Fibroblast of lung (primary cell): ENCODE measurements at regions not wholly inside any gene's neighbourhood (a gene's known extent, or its start where the extent isn't known, plus 50 kb on each side); places are given as distances from the start of the nearest gene placed in this dataset.

Experiments used
- DNase-seq, 2 donors: peaks; one replicate each; pipeline versions ENCODE4 v3.0.0 to v3.0.0-alpha.2; 2010; ENCODE audit warnings: low read depth in 2 of 2
- H2AFZ ChIP-seq: 2 replicates; pipeline ENCODE4 v1.5.1; 2012; ENCODE audit warnings: low read length, control low read depth, inconsistent platforms
- H3K27ac ChIP-seq: 2 replicates; pipeline ENCODE4 v1.5.1; 2011; ENCODE audit warnings: low read length, control low read depth; ENCODE audit not compliant: insufficient read depth
- H3K27me3 ChIP-seq: 2 replicates; pipeline ENCODE4 v1.5.1; 2011; ENCODE audit warnings: mild to moderate bottlenecking, low read length; ENCODE audit not compliant: control insufficient read depth, insufficient read depth
- H3K36me3 ChIP-seq: 2 replicates; pipeline ENCODE4 v1.5.1; 2011; ENCODE audit warnings: low read length; ENCODE audit not compliant: control insufficient read depth, insufficient read depth
- H3K4me1 ChIP-seq: 2 replicates; pipeline ENCODE4 v1.5.1; 2011; ENCODE audit warnings: low read length; ENCODE audit not compliant: control insufficient read depth, insufficient read depth; ENCODE audit errors: extremely low read depth
- H3K4me2 ChIP-seq: 2 replicates; pipeline ENCODE4 v1.5.1; 2011; ENCODE audit warnings: low read length, control low read depth; ENCODE audit not compliant: insufficient read depth; ENCODE audit errors: extremely low read depth
- H3K4me3 ChIP-seq, 4 experiments: fragments of 200-600 bp in 1 of 4; sonication (generic) in 1 of 4; replicated peaks in 1 of 4; 2 replicates each; pipeline ENCODE4 v1.5.1; 2011 to 2016; ENCODE audit warnings: low read length in 4 of 4, low read depth in 3 of 4, mild to moderate bottlenecking in 3 of 4, control low read depth in 2 of 4, inconsistent platforms in 1 of 4, mixed read lengths in 1 of 4; ENCODE audit not compliant: insufficient read depth in 1 of 4; ENCODE audit errors: control extremely low read depth in 1 of 4
- H3K79me2 ChIP-seq: 2 replicates; pipeline ENCODE4 v1.5.1; 2012; ENCODE audit warnings: mild to moderate bottlenecking, low read length, inconsistent platforms; ENCODE audit not compliant: control insufficient read depth, insufficient read depth
- H3K9ac ChIP-seq: 2 replicates; pipeline ENCODE4 v1.5.1; 2011; ENCODE audit warnings: mild to moderate bottlenecking, low read length, control low read depth; ENCODE audit not compliant: insufficient read depth
- H3K9me3 ChIP-seq: 2 replicates; pipeline ENCODE4 v1.5.1; 2012; ENCODE audit warnings: low read depth, low read length; ENCODE audit not compliant: control insufficient read depth, insufficient read depth
- H4K20me1 ChIP-seq: 2 replicates; pipeline ENCODE4 v1.5.1; 2011; ENCODE audit warnings: low read length; ENCODE audit not compliant: control insufficient read depth, insufficient read depth; ENCODE audit errors: extremely low read depth
- CTCF ChIP-seq, 2 donors: IDR thresholded peaks in 1 of 2; conservative IDR thresholded peaks in 1 of 2; 1 replicate in 1 of 2; 2 replicates in 1 of 2; pipeline ENCODE4 v1.5.1; 2011 to 2012; ENCODE audit warnings: low read length in 2 of 2, control low read depth in 1 of 2, inconsistent platforms in 1 of 2, low read depth in 1 of 2, mild to moderate bottlenecking in 1 of 2
- EZH2 ChIP-seq: IDR thresholded peaks from 2 replicates; pipeline ENCODE4 v1.5.1; 2012; ENCODE audit warnings: low read length, control low read depth, mild to moderate bottlenecking; ENCODE audit errors: missing control alignments

GRCh38 chr10:31207636-31208035 is 111.4 kb upstream of the ZEB1 start:
- H3K4me2 ChIP-seq: no peak overlapping the region
- DNase-seq: peak in 1 of 2 donors; percentile 38
- no peaks in the 10 kb centered on the region for H3K27me3 ChIP-seq
- H3K36me3 ChIP-seq: no peaks in the 10 kb centered on the region
- no peaks in the 10 kb centered on the region for H3K9me3 ChIP-seq
- no peaks in the 10 kb centered on the region for H3K4me1 ChIP-seq
- TF ChIP-seq CTCF (conservative IDR thresholded peaks at IDR 0.05 in 1 of 2, IDR thresholded peaks at IDR 0.05 in 1 of 2; ENCODE audit: low read depth in 1 of 2, low read length in 2 of 2): no peak
- no peak for TF ChIP-seq EZH2
- H3K4me3 ChIP-seq: no peak overlapping the region
- no peak overlapping the region for H3K27ac ChIP-seq
- H2AFZ ChIP-seq: no peak overlapping the region
- no peaks in the 10 kb centered on the region for H4K20me1 ChIP-seq
- no peaks in the 10 kb centered on the region for H3K79me2 ChIP-seq
- H3K9ac ChIP-seq: no peak overlapping the region

GRCh38 chr10:31209478-31209877 is 109.5 kb upstream of the ZEB1 start:
- H4K20me1 ChIP-seq: no peaks in the 10 kb centered on the region
- DNase-seq: peak in 1 of 2 donors; percentile 5
- H2AFZ ChIP-seq: no peak overlapping the region
- no peak overlapping the region for H3K27ac ChIP-seq
- H3K4me2 ChIP-seq: no peak overlapping the region
- H3K4me3 ChIP-seq: no peak overlapping the region
- H3K27me3 ChIP-seq: no peaks in the 10 kb centered on the region
- H3K4me1 ChIP-seq: no peaks in the 10 kb centered on the region
- no peak overlapping the region for H3K9ac ChIP-seq
- no peaks in the 10 kb centered on the region for H3K79me2 ChIP-seq
- H3K9me3 ChIP-seq: no peaks in the 10 kb centered on the region
- no peaks in the 10 kb centered on the region for H3K36me3 ChIP-seq
- TF ChIP-seq EZH2 (no peak), CTCF (conservative IDR thresholded peaks at IDR 0.05 in 1 of 2, IDR thresholded peaks at IDR 0.05 in 1 of 2; ENCODE audit: low read depth in 1 of 2, low read length in 2 of 2) (no peak)

GRCh38 chr10:31210190-31210589 is 108.8 kb upstream of the ZEB1 start:
- no peak overlapping the region for H3K4me2 ChIP-seq
- H3K9ac ChIP-seq: no peak overlapping the region
- H4K20me1 ChIP-seq: no peaks in the 10 kb centered on the region
- no peak overlapping the region for H3K27ac ChIP-seq
- H3K36me3 ChIP-seq: no peaks in the 10 kb centered on the region
- H3K79me2 ChIP-seq: no peaks in the 10 kb centered on the region
- no peak overlapping the region for H2AFZ ChIP-seq
- TF ChIP-seq EZH2 (no peak), CTCF (conservative IDR thresholded peaks at IDR 0.05 in 1 of 2, IDR thresholded peaks at IDR 0.05 in 1 of 2; ENCODE audit: low read depth in 1 of 2, low read length in 2 of 2) (no peak)
- H3K9me3 ChIP-seq: no peaks in the 10 kb centered on the region
- H3K27me3 ChIP-seq: no peaks in the 10 kb centered on the region
- H3K4me3 ChIP-seq: no peak overlapping the region
- no peak for DNase-seq
- H3K4me1 ChIP-seq: no peaks in the 10 kb centered on the region
